Cardiac fibroblast (primary cell): ENCODE measurements at regions not wholly inside any gene's neighbourhood (a gene's known extent, or its start where the extent isn't known, plus 50 kb on each side); places are given as distances from the start of the nearest gene placed in this dataset.
"Not testable (repeated sequence)": the region's sequence is repeated elsewhere in the genome, so short reads cannot be mapped to it uniquely, and the experiment has no call there.

ENCODE experiments used
- DNase-seq, 2 donors: peaks; one replicate each; pipeline versions ENCODE4 v3.0.0 to v3.0.0-alpha.2; 2010; ENCODE audit warnings: low read depth in 2 of 2
- H3K4me3 ChIP-seq, 2 donors: replicated peaks in 1 of 2; 1 replicate in 1 of 2; 2 replicates in 1 of 2; pipeline ENCODE4 v1.5.1; 2011; ENCODE audit warnings: low read depth in 2 of 2, low read length in 2 of 2, mild to moderate bottlenecking in 2 of 2, moderate library complexity in 1 of 2
- CTCF ChIP-seq: IDR thresholded peaks from one replicate; pipeline ENCODE4 v1.5.1; 2011; ENCODE audit warnings: low read depth, mild to moderate bottlenecking, low read length, inconsistent platforms

- DNase-seq = no peak
- TF ChIP-seq CTCF = no peak
- no peak overlapping the region for H3K4me3 ChIP-seq
Measured at GRCh38 chr5:159588941-159589340, 258.7 kb upstream of the IL12B start.

DNA sequence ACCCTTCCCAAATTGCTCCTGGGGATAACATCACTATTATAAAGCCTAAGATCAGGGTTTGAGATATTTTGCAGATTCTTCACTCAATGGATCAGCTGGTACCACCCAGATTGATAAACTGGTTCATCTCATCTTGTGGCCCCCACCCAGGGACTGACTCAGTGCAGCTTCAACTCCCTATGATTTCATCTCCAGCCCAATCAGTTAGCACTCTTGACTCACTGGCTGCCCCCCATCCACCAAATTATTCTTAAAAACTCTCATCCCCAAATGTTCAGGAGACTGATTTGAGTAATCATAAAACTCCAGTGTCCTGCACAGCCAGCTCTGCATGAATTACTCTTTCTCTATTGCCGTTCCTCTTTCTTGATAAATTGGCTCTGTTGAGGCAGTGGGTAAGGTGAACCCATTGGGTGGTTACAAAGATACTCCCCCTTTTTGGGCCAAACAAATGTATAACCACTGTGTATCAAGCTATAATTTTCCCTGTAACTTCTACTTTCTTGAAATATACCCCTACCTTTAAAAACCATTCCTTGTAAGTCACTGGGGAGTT lies 263.3 kb upstream of the IL12B start:
- H3K4me3 ChIP-seq = no peak overlapping the region
- no peak for TF ChIP-seq CTCF
- DNase-seq = no peak

DNA sequence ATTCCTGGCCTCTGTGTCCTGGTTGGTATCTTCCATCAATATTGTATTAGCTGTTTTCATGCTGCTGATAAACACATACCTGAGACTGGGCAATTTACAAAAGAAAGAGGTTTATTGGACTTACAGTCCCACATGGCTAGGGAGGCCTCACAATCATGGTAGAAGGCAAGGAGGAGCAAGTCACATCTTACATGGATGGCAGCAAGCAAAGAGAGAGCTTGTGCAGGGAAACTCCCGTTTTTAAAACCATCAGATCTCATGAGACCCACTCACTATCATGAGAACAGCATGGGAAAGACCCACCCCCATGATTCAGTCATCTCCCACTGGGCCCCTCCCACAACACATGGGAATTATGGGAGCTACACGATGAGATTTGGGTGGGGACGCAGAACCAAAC lies 265.3 kb upstream of the IL12B start:
- H3K4me3 ChIP-seq, DNase-seq: not testable (repeated sequence)

- TF ChIP-seq CTCF = no peak
- peak in 1 of 2 donors; percentile 28 for DNase-seq
- no peak overlapping the region for H3K4me3 ChIP-seq
Measured at GRCh38 chr5:159601216-159601615, 270.9 kb upstream of the IL12B start.

GRCh38 chr5:159602434-159602833 lies 272.1 kb upstream of the IL12B start:
- peak in 1 of 2 donors; percentile 28 for DNase-seq
- no peak overlapping the region for H3K4me3 ChIP-seq
- TF ChIP-seq CTCF = no peak

- peak; percentile 67 to 81 for DNase-seq
- H3K4me3 ChIP-seq = no peak overlapping the region
- no peak for TF ChIP-seq CTCF
Measured at GRCh38 chr5:159605585-159605984, 275.3 kb upstream of the IL12B start.

- H3K4me3 ChIP-seq = no peak overlapping the region
- TF ChIP-seq CTCF = no peak
- DNase-seq = peak in 1 of 2 donors; percentile 53
Measured at GRCh38 chr5:159609359-159609758, 279.1 kb upstream of the IL12B start.
